ENCODE measurements at regions not wholly inside any gene's neighbourhood (a gene's known extent, or its start where the extent isn't known, plus 50 kb on each side); places are given as distances from the start of the nearest gene placed in this dataset.

DNA sequence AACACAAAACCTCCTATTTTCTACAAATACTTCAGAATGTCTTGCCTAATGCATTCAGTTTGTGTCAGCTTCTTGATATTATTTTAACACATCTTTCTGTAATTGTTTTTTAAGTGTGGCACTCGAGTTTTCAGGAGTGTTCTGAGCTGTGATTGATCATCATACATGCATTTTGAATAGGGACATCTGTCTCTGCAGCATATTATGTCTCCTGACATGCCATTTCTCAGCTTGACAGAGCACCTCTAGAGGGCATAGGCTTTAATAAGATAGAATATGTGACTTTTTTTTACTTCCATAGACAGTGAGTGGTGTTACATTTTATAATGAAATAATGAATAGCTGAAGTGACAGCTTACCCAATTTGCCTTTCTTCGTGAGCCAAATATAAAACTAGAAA, 219.2 kb upstream of the HDAC9 start:
- TF ChIP-seq POLR2A (IDR thresholded peaks at IDR 0.05) (no peak), CTCF (IDR thresholded peaks at IDR 0.05) (no peak)

All from right lobe of liver (tissue), 4 donors.